T-cell (primary cell): ENCODE measurements at regions not wholly inside any gene's neighbourhood (a gene's known extent, or its start where the extent isn't known, plus 50 kb on each side); places are given as distances from the start of the nearest gene placed in this dataset.
"Not testable (repeated sequence)": the region's sequence is repeated elsewhere in the genome, so short reads cannot be mapped to it uniquely, and the experiment has no call there.

Experiments used
- ATAC-seq, 4 experiments: fragments of 200-7000 bp in 3 of 4; fragments of 150-1000 bp in 1 of 4; cut with Tn5 transposase; replicated peaks in 1 of 4; 1 replicate in 3 of 4; 2 replicates in 1 of 4; pipeline ENCODE4 v1.10.0; 2021; ENCODE audit warnings: moderate library complexity in 3 of 4, mild to moderate bottlenecking in 2 of 4, moderate number of reproducible peaks in 1 of 4
- CTCF ChIA-PET, 2 donors: fragments of 300-600 bp; sonication (Branson Sonifier 250); formaldehyde crosslinking; loops; one replicate each; lab custom pipeline; 2022; ENCODE audit warnings: antibody characterized with exemption in 2 of 2; lab: Charles Lee
- POLR2A ChIA-PET, 2 donors: fragments of 300-600 bp; sonication (Branson Sonifier 250); formaldehyde crosslinking; loops; one replicate each; lab custom pipeline; 2022; ENCODE audit warnings: antibody characterized with exemption in 2 of 2; lab: Charles Lee
- DNase-seq, 35 experiments: peaks; one replicate each; pipeline versions ENCODE4 v3.0.0 to v3.0.0-alpha.2; 2013 to 2023
- H3K27ac ChIP-seq: one replicate; pipeline ENCODE4 v1.5.1; 2013; ENCODE audit warnings: low read length
- H3K27me3 ChIP-seq, 2 experiments: replicated peaks in 1 of 2; 1 replicate in 1 of 2; 2 replicates in 1 of 2; pipeline versions ENCODE4 v1.6.1 to v1.7.0; 2013; ENCODE audit warnings: low read length in 1 of 2, mixed read lengths in 1 of 2; ENCODE audit not compliant: control insufficient read depth in 2 of 2, insufficient read depth in 2 of 2; ENCODE audit errors: extremely low read depth in 1 of 2
- H3K36me3 ChIP-seq, 2 donors: 1 replicate in 1 of 2; 2 replicates in 1 of 2; pipeline versions ENCODE4 v1.6.1 to v1.7.0; 2013; ENCODE audit warnings: low read length in 1 of 2; ENCODE audit not compliant: control insufficient read depth in 2 of 2, insufficient read depth in 1 of 2; ENCODE audit errors: extremely low read depth in 1 of 2
- H3K4me1 ChIP-seq, 2 experiments: 1 replicate in 1 of 2; 2 replicates in 1 of 2; pipeline versions ENCODE4 v1.6.1 to v1.7.0; 2013; ENCODE audit warnings: low read length in 2 of 2, mixed read lengths in 1 of 2; ENCODE audit not compliant: insufficient read depth in 2 of 2, control insufficient read depth in 1 of 2; ENCODE audit errors: extremely low read depth in 1 of 2
- H3K4me3 ChIP-seq, 2 donors: 1 replicate in 1 of 2; 2 replicates in 1 of 2; pipeline versions ENCODE4 v1.5.1 to v1.7.0; 2013; ENCODE audit warnings: mild to moderate bottlenecking in 2 of 2, low read length in 1 of 2, moderate library complexity in 1 of 2; ENCODE audit not compliant: control insufficient read depth in 1 of 2; ENCODE audit errors: extremely low read depth in 1 of 2
- H3K9me3 ChIP-seq: 2 replicates; pipeline ENCODE4 v1.7.0; 2013
- H3K27ac Mint-ChIP-seq, 2 donors: one replicate each; pipeline ENCODE4 v1.8.0; 2020 to 2021; ENCODE audit warnings: mild to moderate bottlenecking in 2 of 2, mixed read lengths in 2 of 2
- H3K27me3 Mint-ChIP-seq, 2 donors: one replicate each; pipeline ENCODE4 v1.8.0; 2021 to 2022; ENCODE audit warnings: mixed read lengths in 2 of 2
- H3K36me3 Mint-ChIP-seq: one replicate; pipeline ENCODE4 v1.8.0; 2021; ENCODE audit warnings: mixed read lengths
- H3K4me1 Mint-ChIP-seq, 3 donors: one replicate each; pipeline ENCODE4 v1.8.0; 2020 to 2022; ENCODE audit warnings: mixed read lengths in 3 of 3, mild to moderate bottlenecking in 1 of 3
- H3K4me3 Mint-ChIP-seq, 3 donors: one replicate each; pipeline ENCODE4 v1.8.0; 2020 to 2022; ENCODE audit warnings: mild to moderate bottlenecking in 3 of 3, mixed read lengths in 3 of 3, moderate library complexity in 3 of 3
- H3K9me3 Mint-ChIP-seq, 3 donors: one replicate each; pipeline ENCODE4 v1.8.0; 2020 to 2022; ENCODE audit warnings: mixed read lengths in 3 of 3
- WGBS: methylation state at CpG from one replicate; pipeline ENCODE4 v1.1.5; 2013; ENCODE audit warnings: missing lambda C conversion rate; ENCODE audit not compliant: insufficient coverage; 5-methylcytosine and 5-hydroxymethylcytosine counted together

DNA sequence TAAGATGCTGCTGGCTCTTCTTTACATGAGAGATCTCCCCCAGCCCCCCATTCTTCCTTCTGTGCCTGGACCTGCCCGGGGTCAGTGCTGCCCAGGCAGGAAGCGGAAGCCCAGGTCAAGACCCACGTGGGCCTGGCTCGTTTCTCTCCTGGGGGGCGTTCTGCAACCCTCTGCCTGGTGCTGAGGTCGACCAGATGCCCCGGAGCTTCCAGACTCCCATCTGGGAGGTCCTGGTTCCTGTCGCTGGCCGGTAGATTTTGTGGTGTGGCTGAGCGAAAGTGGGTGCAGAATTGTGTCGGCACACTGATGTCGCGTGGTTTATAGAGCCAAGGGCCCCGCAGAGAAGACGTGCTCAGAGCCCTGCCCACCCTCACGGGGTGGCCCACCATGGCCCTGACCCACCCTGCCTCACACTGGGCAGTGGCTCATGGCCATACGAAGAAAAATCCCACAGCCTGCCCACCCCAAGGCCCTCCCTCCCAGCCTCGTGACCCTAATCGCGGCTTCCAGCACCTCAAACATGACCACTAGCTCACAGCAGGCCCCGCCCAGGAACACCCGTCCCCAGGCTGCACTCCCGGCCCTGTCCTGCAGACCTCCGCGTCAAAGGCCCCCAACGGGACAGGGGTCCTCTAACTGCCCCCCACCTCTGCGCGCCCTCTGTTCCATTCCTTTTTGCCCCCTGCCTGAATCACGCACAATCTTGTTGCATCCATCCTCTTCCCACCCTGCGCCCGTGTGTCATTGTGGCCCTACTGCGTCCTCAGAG lies 443.2 kb upstream of the ZNF722 start:
- H3K27ac ChIP-seq, H3K9me3 Mint-ChIP-seq, H3K4me1 Mint-ChIP-seq, H3K36me3 ChIP-seq, CTCF ChIA-PET, H3K9me3 ChIP-seq, H3K36me3 Mint-ChIP-seq, H3K27me3 Mint-ChIP-seq, H3K27me3 ChIP-seq, DNase-seq, H3K4me3 Mint-ChIP-seq, H3K4me1 ChIP-seq, H3K27ac Mint-ChIP-seq, H3K4me3 ChIP-seq, POLR2A ChIA-PET, ATAC-seq: not testable (repeated sequence)
- no CpG with 5 or more reads among the region's 32 CpGs for WGBS

DNA sequence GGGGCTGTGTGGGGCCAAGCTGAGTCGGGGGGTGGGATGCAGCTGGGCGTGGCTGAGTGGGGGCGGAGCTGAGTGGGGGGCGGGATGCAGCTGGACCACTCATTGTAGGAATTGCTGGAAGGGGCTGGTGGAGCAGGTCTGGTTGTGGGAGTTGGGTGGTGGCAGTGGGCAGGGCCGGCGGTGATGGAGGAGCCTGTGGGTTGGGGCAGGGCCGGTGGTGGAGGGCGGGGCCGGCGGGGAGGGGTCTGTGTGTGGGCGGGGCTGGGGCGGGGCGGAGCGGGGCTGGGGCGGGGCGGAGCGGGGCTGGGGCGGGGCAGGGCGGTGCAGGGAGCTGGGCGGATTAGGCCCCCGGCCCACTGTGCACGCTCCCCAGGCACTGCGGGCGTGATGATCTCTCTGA lies 442.4 kb upstream of the ZNF722 start:
- H3K27ac ChIP-seq, H3K9me3 ChIP-seq, H3K4me3 ChIP-seq, H3K36me3 ChIP-seq, ATAC-seq, H3K9me3 Mint-ChIP-seq, H3K27me3 ChIP-seq, H3K4me1 Mint-ChIP-seq, H3K4me3 Mint-ChIP-seq, H3K36me3 Mint-ChIP-seq, H3K27ac Mint-ChIP-seq, DNase-seq, H3K4me1 ChIP-seq, H3K27me3 Mint-ChIP-seq, CTCF ChIA-PET, POLR2A ChIA-PET: not testable (repeated sequence)
- no CpG with 5 or more reads among the region's 24 CpGs for WGBS

DNA sequence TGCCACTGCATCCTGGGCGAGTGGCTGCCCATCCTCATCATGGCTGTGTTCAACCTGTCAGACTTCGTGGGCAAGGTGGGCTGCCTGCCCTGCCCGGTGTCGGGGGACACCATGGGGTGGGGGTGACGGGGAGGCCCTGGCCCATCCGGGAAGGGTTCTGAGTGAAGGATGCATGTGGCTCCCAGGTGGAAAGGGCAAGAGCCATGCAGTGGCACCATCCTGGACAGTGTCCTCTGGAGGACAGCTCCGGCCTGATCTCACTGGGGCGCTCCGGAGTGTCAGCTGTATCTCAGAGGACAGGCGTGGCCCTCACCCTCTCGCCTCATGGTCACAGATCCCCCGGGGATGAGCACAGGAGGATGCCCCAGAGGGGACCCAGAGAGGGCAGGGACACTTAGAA lies 439.6 kb upstream of the ZNF722 start:
- H3K36me3 Mint-ChIP-seq, DNase-seq, POLR2A ChIA-PET, H3K4me1 ChIP-seq, H3K36me3 ChIP-seq, H3K27ac Mint-ChIP-seq, ATAC-seq, H3K27me3 ChIP-seq, H3K27ac ChIP-seq, H3K9me3 Mint-ChIP-seq, H3K4me1 Mint-ChIP-seq, CTCF ChIA-PET, H3K27me3 Mint-ChIP-seq, H3K9me3 ChIP-seq, H3K4me3 ChIP-seq, H3K4me3 Mint-ChIP-seq: not testable (repeated sequence)
- WGBS, result 85% methylated on average over 4 of the region's 12 CpGs

DNA sequence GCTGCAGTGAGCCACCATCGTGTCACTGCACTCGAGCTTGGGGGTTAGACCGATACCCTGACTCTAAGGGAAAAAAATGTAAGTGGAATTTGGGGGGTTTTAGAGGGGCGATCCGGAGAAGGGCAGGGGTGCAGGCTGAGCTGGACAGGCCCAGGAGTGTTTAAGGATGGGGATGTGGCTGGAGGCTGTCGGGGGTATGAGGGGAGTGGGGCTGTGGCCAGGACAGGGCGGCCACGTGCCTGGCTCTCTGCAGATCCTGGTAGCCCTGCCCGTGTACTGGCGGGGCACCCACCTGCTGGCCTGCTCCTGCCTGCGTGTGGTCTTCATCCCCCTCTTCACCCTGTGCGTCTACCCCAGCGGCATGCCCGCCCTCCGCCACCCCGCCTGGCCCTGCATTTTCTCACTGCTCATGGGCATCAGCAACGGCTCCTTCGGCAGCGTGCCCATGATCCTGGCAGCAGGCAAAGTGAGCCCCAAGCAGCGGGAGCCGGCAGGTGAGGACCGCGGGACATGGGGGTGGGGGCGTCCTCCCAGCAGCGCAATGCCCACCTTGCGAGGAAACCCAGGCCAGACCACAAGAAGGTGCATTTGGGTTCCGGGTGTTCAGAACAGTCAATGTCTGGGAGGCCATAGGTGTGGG lies 438.7 kb upstream of the ZNF722 start:
- H3K27ac Mint-ChIP-seq, H3K4me3 ChIP-seq, ATAC-seq, H3K36me3 ChIP-seq, POLR2A ChIA-PET, CTCF ChIA-PET, H3K27me3 ChIP-seq, H3K27ac ChIP-seq, H3K36me3 Mint-ChIP-seq, H3K9me3 ChIP-seq, DNase-seq, H3K4me1 Mint-ChIP-seq, H3K9me3 Mint-ChIP-seq, H3K27me3 Mint-ChIP-seq, H3K4me1 ChIP-seq, H3K4me3 Mint-ChIP-seq: not testable (repeated sequence)
- no CpG with 5 or more reads among the region's 27 CpGs for WGBS

DNA sequence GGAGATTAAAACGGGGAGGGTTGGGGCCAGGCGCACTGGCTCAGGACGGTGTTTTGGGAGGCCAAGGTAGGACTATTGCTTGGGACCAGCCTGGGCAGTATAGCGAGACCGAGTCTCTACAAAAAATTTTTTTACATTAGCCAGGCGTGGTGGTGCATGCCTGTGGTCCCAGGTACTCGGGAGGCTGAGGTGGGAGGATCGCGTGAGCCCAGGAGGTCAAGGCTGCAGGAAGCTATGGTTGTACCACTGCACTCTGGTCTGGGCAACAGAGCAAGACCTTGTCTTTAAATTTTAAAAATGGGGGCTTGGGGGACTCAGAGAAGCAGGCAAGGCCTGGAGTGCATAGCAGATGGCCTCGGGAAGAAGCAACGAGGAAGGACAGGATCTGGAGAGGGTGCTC lies 436.7 kb upstream of the ZNF722 start:
- no CpG with 5 or more reads among the region's 11 CpGs for WGBS
- H3K27ac Mint-ChIP-seq, result not testable (repeated sequence)

DNA sequence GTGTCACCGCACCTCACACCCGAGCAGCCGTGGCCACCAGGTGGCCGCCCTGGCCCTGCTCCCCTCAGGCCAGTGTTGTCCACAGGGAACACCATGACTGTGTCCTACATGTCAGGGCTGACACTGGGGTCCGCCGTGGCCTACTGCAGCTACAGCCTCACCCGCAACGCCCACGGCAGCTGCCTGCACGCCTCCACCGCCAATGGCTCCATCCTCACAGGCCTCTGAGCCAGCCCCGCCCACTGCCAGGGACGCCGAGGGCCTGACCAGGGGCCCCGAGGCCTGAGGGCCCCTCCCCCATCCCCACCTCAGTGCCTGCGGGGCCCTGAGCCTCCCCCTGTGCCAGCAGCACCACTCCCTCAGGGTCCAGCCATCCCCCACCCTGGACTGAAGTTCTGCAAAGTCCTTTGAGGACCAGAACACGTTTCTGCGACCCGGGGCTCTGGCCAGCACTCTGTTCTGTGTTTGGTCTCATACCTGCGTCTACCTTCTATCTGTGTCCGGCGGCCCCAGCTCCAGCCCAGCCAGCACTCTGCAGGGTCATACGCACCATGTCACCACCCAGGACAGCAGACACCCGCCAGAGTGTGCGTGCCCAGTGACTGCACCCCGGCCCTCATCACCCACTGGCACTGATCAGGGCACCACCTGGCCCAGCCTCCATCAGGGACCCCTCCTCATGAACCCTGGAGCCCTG lies 436.1 kb upstream of the ZNF722 start:
- H3K4me3 Mint-ChIP-seq, H3K36me3 Mint-ChIP-seq, H3K4me1 ChIP-seq, CTCF ChIA-PET, H3K9me3 Mint-ChIP-seq, H3K4me3 ChIP-seq, H3K27ac Mint-ChIP-seq, H3K36me3 ChIP-seq, DNase-seq, POLR2A ChIA-PET, H3K27me3 ChIP-seq, H3K27me3 Mint-ChIP-seq, H3K27ac ChIP-seq, H3K4me1 Mint-ChIP-seq, H3K9me3 ChIP-seq: not testable (repeated sequence)
- ATAC-seq, result peak in 2 of 4 experiments; percentile 20 to 28
- no CpG with 5 or more reads among the region's 26 CpGs for WGBS

More for the DNA sequence above, 436.7 kb upstream of the ZNF722 start:
- H3K9me3 Mint-ChIP-seq, H3K9me3 ChIP-seq, H3K4me3 Mint-ChIP-seq, POLR2A ChIA-PET, H3K36me3 ChIP-seq, H3K4me3 ChIP-seq, H3K4me1 ChIP-seq, DNase-seq, ATAC-seq, H3K27ac ChIP-seq, H3K36me3 Mint-ChIP-seq, CTCF ChIA-PET, H3K4me1 Mint-ChIP-seq, H3K27me3 Mint-ChIP-seq, H3K27me3 ChIP-seq: not testable (repeated sequence)
